ENCODE measurements at regions not wholly inside any gene's neighbourhood (a gene's known extent, or its start where the extent isn't known, plus 50 kb on each side); places are given as distances from the start of the nearest gene placed in this dataset.

DNA sequence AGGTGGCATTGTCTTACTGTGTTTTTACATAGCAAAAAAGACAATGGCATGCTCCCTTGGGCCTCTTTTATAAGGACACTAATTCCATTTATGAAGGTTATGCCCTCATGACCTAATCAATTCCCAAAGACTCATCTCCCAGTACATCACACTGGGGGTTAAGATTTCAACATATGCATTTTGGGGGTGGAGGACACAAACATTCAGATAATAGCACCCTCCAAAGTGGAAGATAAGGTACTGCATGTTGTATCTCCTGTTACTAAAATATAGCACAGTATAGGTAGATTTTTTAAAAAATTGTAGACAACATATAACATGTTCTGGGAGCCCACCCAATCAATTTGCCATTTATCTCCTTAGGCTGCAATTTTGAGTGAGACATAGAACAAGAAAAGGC lies 221.2 kb downstream of the LIG4 start:
- TF ChIP-seq EZH2phosphoT487 (conservative IDR thresholded peaks at IDR 0.05; ENCODE audit: low read length), result no peak
- TF ChIP-seq, protein P1, sequence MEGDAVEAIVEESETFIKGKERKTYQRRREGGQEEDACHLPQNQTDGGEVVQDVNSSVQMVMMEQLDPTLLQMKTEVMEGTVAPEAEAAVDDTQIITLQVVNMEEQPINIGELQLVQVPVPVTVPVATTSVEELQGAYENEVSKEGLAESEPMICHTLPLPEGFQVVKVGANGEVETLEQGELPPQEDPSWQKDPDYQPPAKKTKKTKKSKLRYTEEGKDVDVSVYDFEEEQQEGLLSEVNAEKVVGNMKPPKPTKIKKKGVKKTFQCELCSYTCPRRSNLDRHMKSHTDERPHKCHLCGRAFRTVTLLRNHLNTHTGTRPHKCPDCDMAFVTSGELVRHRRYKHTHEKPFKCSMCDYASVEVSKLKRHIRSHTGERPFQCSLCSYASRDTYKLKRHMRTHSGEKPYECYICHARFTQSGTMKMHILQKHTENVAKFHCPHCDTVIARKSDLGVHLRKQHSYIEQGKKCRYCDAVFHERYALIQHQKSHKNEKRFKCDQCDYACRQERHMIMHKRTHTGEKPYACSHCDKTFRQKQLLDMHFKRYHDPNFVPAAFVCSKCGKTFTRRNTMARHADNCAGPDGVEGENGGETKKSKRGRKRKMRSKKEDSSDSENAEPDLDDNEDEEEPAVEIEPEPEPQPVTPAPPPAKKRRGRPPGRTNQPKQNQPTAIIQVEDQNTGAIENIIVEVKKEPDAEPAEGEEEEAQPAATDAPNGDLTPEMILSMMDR (IDR thresholded peaks at IDR 0.05; ENCODE audit: insufficient read depth, low read length, poor library complexity, severe bottlenecking), result no peak
- Histone ChIP-seq H3K4me3 (ENCODE audit: insufficient read depth, low read length, poor library complexity, severe bottlenecking) (no peak overlapping the region), H3K27me3 (ENCODE audit: low read length) (no peaks in the 10 kb centered on the region), H4K20me1 (ENCODE audit: low read depth, low read length) (no peaks in the 10 kb centered on the region), H3K9me2 (replicated peaks; ENCODE audit: insufficient read depth, low read length) (no peaks in the 10 kb centered on the region), H3K9ac (ENCODE audit: low read length) (no peak overlapping the region), H3K9me3 (ENCODE audit: insufficient read depth, low read length) (no peaks in the 10 kb centered on the region), H3K4me2 (ENCODE audit: low read depth, low read length, poor library complexity, severe bottlenecking) (no peak overlapping the region), H3K79me2 (ENCODE audit: insufficient read depth, low read length) (no peaks in the 10 kb centered on the region), H3K27ac (ENCODE audit: low read depth, low read length) (no peak overlapping the region), H3F3A (ENCODE audit: insufficient read depth) (no peaks in the 10 kb centered on the region), H2AFZ (ENCODE audit: low read depth, low read length, severe bottlenecking) (no peak overlapping the region), H3K36me3 (ENCODE audit: low read length) (no peaks in the 10 kb centered on the region)

GRCh38 chr13:107993239-107993949 lies 221.9 kb downstream of the LIG4 start:
- Histone ChIP-seq H3K9me2 (replicated peaks; ENCODE audit: insufficient read depth, low read length) (no peaks in the 10 kb centered on the region), H4K20me1 (ENCODE audit: low read depth, low read length) (no peaks in the 10 kb centered on the region), H3K79me2 (ENCODE audit: insufficient read depth, low read length) (no peaks in the 10 kb centered on the region), H3K36me3 (ENCODE audit: low read length) (no peaks in the 10 kb centered on the region), H3K9ac (ENCODE audit: low read length) (no peak overlapping the region), H3K4me3 (ENCODE audit: insufficient read depth, low read length, poor library complexity, severe bottlenecking) (no peak overlapping the region), H2AFZ (ENCODE audit: low read depth, low read length, severe bottlenecking) (no peak overlapping the region), H3F3A (ENCODE audit: insufficient read depth) (no peaks in the 10 kb centered on the region), H3K27ac (ENCODE audit: low read depth, low read length) (no peak overlapping the region), H3K27me3 (ENCODE audit: low read length) (no peaks in the 10 kb centered on the region), H3K4me2 (ENCODE audit: low read depth, low read length, poor library complexity, severe bottlenecking) (no peak overlapping the region), H3K9me3 (ENCODE audit: insufficient read depth, low read length) (no peaks in the 10 kb centered on the region)
- TF ChIP-seq, protein P1 (IDR thresholded peaks at IDR 0.05; ENCODE audit: insufficient read depth, low read length, poor library complexity, severe bottlenecking), result no peak
- TF ChIP-seq EZH2phosphoT487 (conservative IDR thresholded peaks at IDR 0.05; ENCODE audit: low read length), result no peak

DNA sequence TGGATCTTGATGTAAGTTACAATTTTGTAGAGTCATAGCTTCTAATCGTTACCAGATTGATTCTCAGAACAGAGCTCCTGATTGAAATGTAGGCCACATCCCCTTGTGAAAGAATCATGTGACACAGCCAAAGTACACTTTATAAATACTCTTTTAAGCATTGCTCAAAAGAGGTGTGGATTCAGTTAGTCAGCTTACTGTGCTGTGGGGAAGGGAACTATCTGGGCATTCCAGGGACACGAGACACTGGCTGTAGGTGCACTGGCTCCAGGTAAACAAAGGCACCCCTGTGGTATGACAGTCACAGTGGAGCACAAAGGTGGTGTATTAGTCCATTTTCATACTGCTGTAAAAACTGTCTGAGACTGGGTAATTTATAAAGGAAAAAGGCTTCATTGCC lies 222.8 kb downstream of the LIG4 start:
- Histone ChIP-seq H3K36me3 (ENCODE audit: low read length) (no peaks in the 10 kb centered on the region), H3K9ac (ENCODE audit: low read length) (no peak overlapping the region), H3K4me3 (ENCODE audit: insufficient read depth, low read length, poor library complexity, severe bottlenecking) (no peak overlapping the region), H3F3A (ENCODE audit: insufficient read depth) (no peaks in the 10 kb centered on the region), H3K9me3 (ENCODE audit: insufficient read depth, low read length) (no peaks in the 10 kb centered on the region), H4K20me1 (ENCODE audit: low read depth, low read length) (no peaks in the 10 kb centered on the region), H3K79me2 (ENCODE audit: insufficient read depth, low read length) (no peaks in the 10 kb centered on the region), H2AFZ (ENCODE audit: low read depth, low read length, severe bottlenecking) (no peak overlapping the region), H3K4me2 (ENCODE audit: low read depth, low read length, poor library complexity, severe bottlenecking) (no peak overlapping the region), H3K27me3 (ENCODE audit: low read length) (no peaks in the 10 kb centered on the region), H3K9me2 (replicated peaks; ENCODE audit: insufficient read depth, low read length) (no peaks in the 10 kb centered on the region), H3K27ac (ENCODE audit: low read depth, low read length) (no peak overlapping the region)
- TF ChIP-seq, protein P1 (IDR thresholded peaks at IDR 0.05; ENCODE audit: insufficient read depth, low read length, poor library complexity, severe bottlenecking), result no peak
- TF ChIP-seq EZH2phosphoT487 (conservative IDR thresholded peaks at IDR 0.05; ENCODE audit: low read length), result no peak

Measured in SU-DHL-6 (cell line).